Panc1 (cell line): ENCODE measurements at regions not wholly inside any gene's neighbourhood (a gene's known extent, or its start where the extent isn't known, plus 50 kb on each side); places are given as distances from the start of the nearest gene placed in this dataset.
"Not testable (repeated sequence)": the region's sequence is repeated elsewhere in the genome, so short reads cannot be mapped to it uniquely, and the experiment has no call there.

Source experiments
- ATAC-seq: fragments of 200-7000 bp; cut with Tn5 transposase; 2 replicates; pipeline ENCODE4 v1.9.1; 2020; ENCODE audit warnings: mild to moderate bottlenecking, moderate library complexity
- BruUV-seq: library from RNA; stranded (reverse); fragments of 400-500 nt; replicated peaks from 2 replicates; lab custom pipeline; 2021; lab: Mats Ljungman, UMichigan
- CTCF ChIA-PET: fragments of 300-600 bp; sonication (Branson Sonifier 250); formaldehyde crosslinking; loops from one replicate; lab custom pipeline; 2022; ENCODE audit warnings: antibody characterized with exemption; lab: Charles Lee
- POLR2A ChIA-PET: fragments of 300-600 bp; sonication (Branson Sonifier 250); formaldehyde crosslinking; loops from one replicate; lab custom pipeline; 2022; ENCODE audit warnings: antibody characterized with exemption; lab: Charles Lee
- DNase-seq: peaks from one replicate; pipeline ENCODE4 v3.0.0-alpha.2; 2010; ENCODE audit warnings: low read depth, low spot score
- H3K27ac ChIP-seq: 2 replicates; pipeline ENCODE4 v1.5.1; 2011; ENCODE audit warnings: mild to moderate bottlenecking, low read length, inconsistent platforms
- H3K27me3 ChIP-seq: fragments of 200-500 bp; sonication (Bioruptor generic); 2 replicates; pipeline ENCODE4 v1.6.0; 2014; ENCODE audit warnings: low read length, inconsistent platforms; ENCODE audit not compliant: control insufficient read depth, insufficient read depth
- H3K36me3 ChIP-seq: fragments of 200-500 bp; sonication (Bioruptor generic); 2 replicates; pipeline ENCODE4 v1.5.1; 2014; ENCODE audit warnings: inconsistent platforms, mild to moderate bottlenecking, low read length, moderate library complexity; ENCODE audit not compliant: control insufficient read depth, insufficient read depth
- H3K4me1 ChIP-seq: 2 replicates; pipeline ENCODE4 v1.5.1; 2011; ENCODE audit warnings: inconsistent platforms, mild to moderate bottlenecking, low read length, moderate library complexity; ENCODE audit not compliant: control insufficient read depth, insufficient read depth
- H3K4me3 ChIP-seq, 2 experiments: 2 replicates each; pipeline ENCODE4 v1.5.1; 2011 to 2012; ENCODE audit warnings: low read depth in 2 of 2, low read length in 2 of 2, mild to moderate bottlenecking in 2 of 2, inconsistent platforms in 1 of 2, moderate library complexity in 1 of 2
- H3K9me3 ChIP-seq: fragments of 200-500 bp; sonication (Bioruptor generic); 2 replicates; pipeline ENCODE4 v1.5.1; 2014; ENCODE audit warnings: low read depth, mild to moderate bottlenecking, inconsistent platforms, low read length, moderate library complexity; ENCODE audit not compliant: control insufficient read depth, insufficient read depth
- POLR2AphosphoS5 ChIP-seq: IDR thresholded peaks from 2 replicates; pipeline ENCODE4 v1.6.1; 2012; ENCODE audit warnings: mild to moderate bottlenecking, low read depth, low read length, moderate library complexity
- SIN3A ChIP-seq: IDR thresholded peaks from 2 replicates; pipeline ENCODE4 v1.6.1; 2012; ENCODE audit warnings: low read depth, mild to moderate bottlenecking, low read length, moderate library complexity, borderline replicate concordance; ENCODE audit not compliant: insufficient read depth
- TCF7L2 ChIP-seq: IDR thresholded peaks from 2 replicates; pipeline ENCODE4 v1.6.1; 2011; ENCODE audit warnings: mild to moderate bottlenecking, low read depth, low read length, inconsistent platforms
- in situ Hi-C: cut with HindIII; loops from 2 replicates; pipeline ENCODE4 v1.10.0; 2016; ENCODE audit warnings: low sequenced_read_pairs, low pct_unique_long_range_greater_than_20kb
- intact Hi-C: fragments of 100-400 bp; cut with micrococcal nuclease; formaldehyde crosslinking; loops from one replicate; pipeline ENCODE4 v1.10.0; 2022; ENCODE audit not compliant: unreplicated experiment
- TF ChIP-seq, protein P1 (sequence below), 2 experiments: IDR thresholded peaks; 2 replicates each; pipeline ENCODE4 v1.6.1; 2011 to 2012; ENCODE audit warnings: low read depth in 2 of 2, control low read depth in 1 of 2, low read length in 1 of 2, mild to moderate bottlenecking in 1 of 2, moderate library complexity in 1 of 2; ENCODE audit not compliant: insufficient read depth in 1 of 2
- TF ChIP-seq, protein P2 (sequence below): fragments of 450-650 bp; IDR thresholded peaks from 2 replicates; pipeline ENCODE4 v1.5.1; 2017; ENCODE audit warnings: mild to moderate bottlenecking

DNA sequence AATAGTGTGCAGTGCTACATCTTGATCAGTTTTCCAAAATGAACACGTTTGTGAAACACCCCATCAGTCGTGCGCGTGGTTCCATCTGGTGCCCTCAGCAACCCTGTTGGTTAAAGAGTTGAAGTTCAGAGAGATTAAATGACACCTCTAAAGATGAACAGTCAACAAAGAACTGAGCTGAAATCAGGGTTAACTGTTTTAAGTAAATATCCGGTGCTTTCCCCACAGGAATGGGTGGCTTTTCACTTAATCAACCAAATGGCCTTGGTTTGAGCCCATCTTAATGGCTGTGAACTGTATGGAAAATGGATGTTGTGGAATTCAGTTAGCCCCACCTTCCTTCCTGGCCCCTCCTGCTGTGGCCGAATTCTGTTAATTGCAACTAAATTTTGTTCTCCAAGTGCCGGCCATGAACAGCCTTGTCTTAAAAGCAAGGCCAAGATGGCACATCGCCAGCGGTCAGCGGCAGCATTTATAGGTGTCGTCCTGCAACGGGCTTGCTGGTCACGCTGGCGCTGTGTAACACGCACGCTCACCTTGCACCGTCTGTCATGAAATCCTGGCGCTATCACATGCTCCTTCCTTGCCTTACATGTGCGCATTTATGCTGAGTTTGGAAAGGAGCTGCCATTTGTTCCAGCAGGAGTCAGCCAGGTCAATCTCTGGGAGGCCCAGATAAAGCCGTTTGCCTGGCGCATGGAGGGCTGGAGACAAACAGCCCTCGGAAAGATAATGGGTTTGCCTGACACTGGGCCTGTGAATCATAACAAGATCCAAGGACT is 164.5 kb downstream of the ERMARD start:
- DNase-seq (no peak), ATAC-seq (no peak)
- H3K27ac ChIP-seq: no peak overlapping the region
- intact Hi-C loops (no loop called here), in situ Hi-C loops (no loop called here)
- H3K36me3 ChIP-seq: no peaks in the 10 kb centered on the region
- TF ChIP-seq, protein P1, sequence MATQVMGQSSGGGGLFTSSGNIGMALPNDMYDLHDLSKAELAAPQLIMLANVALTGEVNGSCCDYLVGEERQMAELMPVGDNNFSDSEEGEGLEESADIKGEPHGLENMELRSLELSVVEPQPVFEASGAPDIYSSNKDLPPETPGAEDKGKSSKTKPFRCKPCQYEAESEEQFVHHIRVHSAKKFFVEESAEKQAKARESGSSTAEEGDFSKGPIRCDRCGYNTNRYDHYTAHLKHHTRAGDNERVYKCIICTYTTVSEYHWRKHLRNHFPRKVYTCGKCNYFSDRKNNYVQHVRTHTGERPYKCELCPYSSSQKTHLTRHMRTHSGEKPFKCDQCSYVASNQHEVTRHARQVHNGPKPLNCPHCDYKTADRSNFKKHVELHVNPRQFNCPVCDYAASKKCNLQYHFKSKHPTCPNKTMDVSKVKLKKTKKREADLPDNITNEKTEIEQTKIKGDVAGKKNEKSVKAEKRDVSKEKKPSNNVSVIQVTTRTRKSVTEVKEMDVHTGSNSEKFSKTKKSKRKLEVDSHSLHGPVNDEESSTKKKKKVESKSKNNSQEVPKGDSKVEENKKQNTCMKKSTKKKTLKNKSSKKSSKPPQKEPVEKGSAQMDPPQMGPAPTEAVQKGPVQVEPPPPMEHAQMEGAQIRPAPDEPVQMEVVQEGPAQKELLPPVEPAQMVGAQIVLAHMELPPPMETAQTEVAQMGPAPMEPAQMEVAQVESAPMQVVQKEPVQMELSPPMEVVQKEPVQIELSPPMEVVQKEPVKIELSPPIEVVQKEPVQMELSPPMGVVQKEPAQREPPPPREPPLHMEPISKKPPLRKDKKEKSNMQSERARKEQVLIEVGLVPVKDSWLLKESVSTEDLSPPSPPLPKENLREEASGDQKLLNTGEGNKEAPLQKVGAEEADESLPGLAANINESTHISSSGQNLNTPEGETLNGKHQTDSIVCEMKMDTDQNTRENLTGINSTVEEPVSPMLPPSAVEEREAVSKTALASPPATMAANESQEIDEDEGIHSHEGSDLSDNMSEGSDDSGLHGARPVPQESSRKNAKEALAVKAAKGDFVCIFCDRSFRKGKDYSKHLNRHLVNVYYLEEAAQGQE (IDR thresholded peaks at IDR 0.05; ENCODE audit: insufficient read depth in 1 of 2, low read depth in 2 of 2, low read length in 1 of 2): no peak
- TF ChIP-seq POLR2AphosphoS5: no peak
- TF ChIP-seq, protein P2, sequence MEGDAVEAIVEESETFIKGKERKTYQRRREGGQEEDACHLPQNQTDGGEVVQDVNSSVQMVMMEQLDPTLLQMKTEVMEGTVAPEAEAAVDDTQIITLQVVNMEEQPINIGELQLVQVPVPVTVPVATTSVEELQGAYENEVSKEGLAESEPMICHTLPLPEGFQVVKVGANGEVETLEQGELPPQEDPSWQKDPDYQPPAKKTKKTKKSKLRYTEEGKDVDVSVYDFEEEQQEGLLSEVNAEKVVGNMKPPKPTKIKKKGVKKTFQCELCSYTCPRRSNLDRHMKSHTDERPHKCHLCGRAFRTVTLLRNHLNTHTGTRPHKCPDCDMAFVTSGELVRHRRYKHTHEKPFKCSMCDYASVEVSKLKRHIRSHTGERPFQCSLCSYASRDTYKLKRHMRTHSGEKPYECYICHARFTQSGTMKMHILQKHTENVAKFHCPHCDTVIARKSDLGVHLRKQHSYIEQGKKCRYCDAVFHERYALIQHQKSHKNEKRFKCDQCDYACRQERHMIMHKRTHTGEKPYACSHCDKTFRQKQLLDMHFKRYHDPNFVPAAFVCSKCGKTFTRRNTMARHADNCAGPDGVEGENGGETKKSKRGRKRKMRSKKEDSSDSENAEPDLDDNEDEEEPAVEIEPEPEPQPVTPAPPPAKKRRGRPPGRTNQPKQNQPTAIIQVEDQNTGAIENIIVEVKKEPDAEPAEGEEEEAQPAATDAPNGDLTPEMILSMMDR: no peak
- TF ChIP-seq SIN3A: no peak
- no peak for TF ChIP-seq TCF7L2
- ChIA-PET POLR2A (no interaction called here), CTCF (interaction anchor here (0.7 kb wide), 1 partner anchor 37 kb away, joined by 3 read pairs; no protein-coding TSS in a partner anchor)
- no peaks in the 10 kb centered on the region for H3K9me3 ChIP-seq
- no peaks in the 10 kb centered on the region for H3K27me3 ChIP-seq
- no peak overlapping the region for H3K4me3 ChIP-seq
- no TSS peak for BruUV-seq
- no peaks in the 10 kb centered on the region for H3K4me1 ChIP-seq

DNA sequence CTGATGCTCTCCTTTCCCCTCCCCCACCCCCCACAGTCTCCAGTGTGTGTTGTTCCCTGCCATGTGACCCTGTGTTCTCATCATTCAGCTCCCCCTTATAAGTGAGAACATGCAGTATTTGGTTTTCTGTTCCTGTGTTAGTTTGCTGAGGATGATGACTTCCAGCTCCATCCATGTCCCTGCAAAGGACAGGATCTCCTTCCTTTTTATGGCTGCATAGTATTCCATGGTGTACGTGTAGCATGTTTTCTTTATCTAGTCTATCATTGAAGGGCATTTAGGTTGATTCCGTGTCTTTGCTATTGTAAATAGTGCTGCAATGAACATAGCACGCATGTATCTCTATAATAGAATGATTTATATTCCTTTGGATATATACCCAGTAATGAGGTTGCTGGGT is 162.3 kb downstream of the ERMARD start:
- H3K27me3 ChIP-seq, H3K4me1 ChIP-seq, H3K27ac ChIP-seq, POLR2A ChIA-PET, H3K4me3 ChIP-seq, H3K36me3 ChIP-seq, DNase-seq, ATAC-seq, intact Hi-C loops, CTCF ChIA-PET, BruUV-seq, H3K9me3 ChIP-seq, in situ Hi-C loops: not testable (repeated sequence)

DNA sequence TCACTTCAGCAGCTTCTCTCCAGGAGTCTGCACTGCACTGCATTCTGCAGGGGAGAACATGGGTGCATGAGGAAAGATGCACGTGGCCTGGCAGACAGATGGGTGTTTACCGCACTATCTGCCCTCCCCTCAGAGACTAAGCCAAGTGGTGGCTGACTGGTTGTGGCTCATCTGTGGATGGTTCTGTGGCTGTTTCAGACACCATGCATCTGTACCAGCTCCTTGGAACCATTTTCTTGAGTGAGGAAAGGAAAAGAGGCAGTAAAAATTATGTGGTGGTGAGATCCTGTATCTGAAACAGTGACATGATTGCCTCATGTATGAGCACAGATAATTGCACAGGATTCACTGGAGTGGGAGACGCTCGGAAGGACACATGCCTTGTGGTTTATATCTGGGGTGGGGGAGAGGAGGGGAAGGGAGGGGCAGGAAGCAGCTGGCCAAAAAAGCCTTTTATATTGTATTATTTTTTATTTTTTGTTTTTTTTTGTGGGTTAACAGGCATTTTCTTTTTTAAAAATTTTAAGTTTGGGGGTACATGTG is 161.7 kb downstream of the ERMARD start:
- POLR2A ChIA-PET: no interaction called here

More for the DNA sequence above, 161.7 kb downstream of the ERMARD start:
- Histone ChIP-seq H3K4me3 (no peak overlapping the region), H3K4me1 (no peaks in the 10 kb centered on the region), H3K27ac (no peak overlapping the region), H3K9me3 (no peaks in the 10 kb centered on the region), H3K36me3 (no peaks in the 10 kb centered on the region), H3K27me3 (no peaks in the 10 kb centered on the region)
- CTCF ChIA-PET: interaction anchor here (0.6 kb wide), 1 partner anchor 126 kb away, joined by 3 read pairs; no protein-coding TSS in a partner anchor
- no peak for ATAC-seq
- no peak for DNase-seq
- no peak for TF ChIP-seq SIN3A
- TF ChIP-seq, protein P1 (IDR thresholded peaks at IDR 0.05; ENCODE audit: insufficient read depth in 1 of 2, low read depth in 2 of 2, low read length in 1 of 2): no peak
- TF ChIP-seq, protein P2: no peak
- no peak for TF ChIP-seq TCF7L2
- no peak for TF ChIP-seq POLR2AphosphoS5
- no TSS peak for BruUV-seq
- intact Hi-C loops (no loop called here), in situ Hi-C loops (no loop called here)
